ENCODE measurements at regions not wholly inside any gene's neighbourhood (a gene's known extent, or its start where the extent isn't known, plus 50 kb on each side); places are given as distances from the start of the nearest gene placed in this dataset.
"Not testable (repeated sequence)": the region's sequence is repeated elsewhere in the genome, so short reads cannot be mapped to it uniquely, and the experiment has no call there.

- H3K27ac ChIP-seq; DNase-seq; H3K4me3 ChIP-seq; H3K4me1 ChIP-seq; H3K36me3 ChIP-seq; H3K9me3 ChIP-seq (replicated peaks); H3K27me3 ChIP-seq: not testable (repeated sequence)
These were observed 203.7 kb downstream of the ALG10 start for GRCh38 chr12:34226044-34226443.

GRCh38 chr12:34228046-34228445, 205.8 kb downstream of the ALG10 start:
- not testable (repeated sequence) for DNase-seq; H3K9me3 ChIP-seq (replicated peaks); H3K27ac ChIP-seq; H3K36me3 ChIP-seq; H3K4me3 ChIP-seq; H3K27me3 ChIP-seq; H3K4me1 ChIP-seq

GRCh38 chr12:34229033-34229432, 206.7 kb downstream of the ALG10 start:
- not testable (repeated sequence) for DNase-seq; H3K9me3 ChIP-seq (replicated peaks); H3K36me3 ChIP-seq; H3K27ac ChIP-seq; H3K4me1 ChIP-seq; H3K27me3 ChIP-seq; H3K4me3 ChIP-seq

- Histone ChIP-seq H3K36me3 (no peaks in the 10 kb centered on the region), H3K9me3 (replicated peaks) (no peaks in the 10 kb centered on the region), H3K4me1 (no peaks in the 10 kb centered on the region), H3K4me3 (no peak overlapping the region), H3K27me3 (no peaks in the 10 kb centered on the region), H3K27ac (no peak overlapping the region)
- no peak for DNase-seq
These were observed 211.3 kb downstream of the ALG10 start for GRCh38 chr12:34233618-34234017.

GRCh38 chr12:34236073-34236472, 213.8 kb downstream of the ALG10 start:
- Histone ChIP-seq H3K9me3 (replicated peaks) (no peaks in the 10 kb centered on the region), H3K36me3 (no peaks in the 10 kb centered on the region), H3K4me1 (no peaks in the 10 kb centered on the region), H3K27ac (no peak overlapping the region), H3K4me3 (no peak overlapping the region), H3K27me3 (no peaks in the 10 kb centered on the region)
- DNase-seq: no peak

- DNase-seq: no peak
- H3K9me3 ChIP-seq (replicated peaks): no peaks in the 10 kb centered on the region
- H3K4me1 ChIP-seq: no peaks in the 10 kb centered on the region
These were observed 222.3 kb downstream of the ALG10 start for GRCh38 chr12:34244608-34245007.

GRCh38 chr12:34249271-34249670, 227.0 kb downstream of the ALG10 start:
- Histone ChIP-seq H3K27me3 (no peaks in the 10 kb centered on the region), H3K4me3 (no peak overlapping the region), H3K27ac (no peak overlapping the region), H3K4me1 (no peaks in the 10 kb centered on the region), H3K9me3 (replicated peaks) (no peaks in the 10 kb centered on the region), H3K36me3 (no peaks in the 10 kb centered on the region)
- no peak for DNase-seq

More at GRCh38 chr12:34244608-34245007, 222.3 kb downstream of the ALG10 start:
- H3K36me3 ChIP-seq: no peaks in the 10 kb centered on the region
- H3K4me3 ChIP-seq: no peak overlapping the region
- H3K27ac ChIP-seq: no peak overlapping the region
- H3K27me3 ChIP-seq: no peaks in the 10 kb centered on the region

- not testable (repeated sequence) for H3K9me3 ChIP-seq (replicated peaks); H3K36me3 ChIP-seq; H3K27me3 ChIP-seq; H3K27ac ChIP-seq; H3K4me1 ChIP-seq; H3K4me3 ChIP-seq; DNase-seq
These were observed 229.6 kb downstream of the ALG10 start for GRCh38 chr12:34251879-34252278.

GRCh38 chr12:34253674-34254073, 231.4 kb downstream of the ALG10 start:
- no peaks in the 10 kb centered on the region for H3K36me3 ChIP-seq
- no peaks in the 10 kb centered on the region for H3K27me3 ChIP-seq
- no peaks in the 10 kb centered on the region for H3K4me1 ChIP-seq
- no peaks in the 10 kb centered on the region for H3K9me3 ChIP-seq (replicated peaks)
- no peak overlapping the region for H3K4me3 ChIP-seq
- no peak overlapping the region for H3K27ac ChIP-seq
- DNase-seq: no peak

- no peak for DNase-seq
- Histone ChIP-seq H3K4me1 (no peaks in the 10 kb centered on the region), H3K27ac (no peak overlapping the region), H3K9me3 (replicated peaks) (no peaks in the 10 kb centered on the region), H3K36me3 (no peaks in the 10 kb centered on the region), H3K4me3 (no peak overlapping the region), H3K27me3 (no peaks in the 10 kb centered on the region)
These were observed 234.8 kb downstream of the ALG10 start for GRCh38 chr12:34257093-34257492.

- not testable (repeated sequence) for H3K27ac ChIP-seq; DNase-seq; H3K9me3 ChIP-seq (replicated peaks); H3K4me1 ChIP-seq; H3K4me3 ChIP-seq; H3K27me3 ChIP-seq; H3K36me3 ChIP-seq
These were observed 239.8 kb downstream of the ALG10 start for GRCh38 chr12:34262140-34262539.

GRCh38 chr12:34264110-34264509, 241.8 kb downstream of the ALG10 start:
- Histone ChIP-seq H3K4me1 (no peaks in the 10 kb centered on the region), H3K36me3 (no peaks in the 10 kb centered on the region), H3K9me3 (replicated peaks) (no peaks in the 10 kb centered on the region), H3K4me3 (no peak overlapping the region), H3K27ac (no peak overlapping the region), H3K27me3 (no peaks in the 10 kb centered on the region)
- DNase-seq: no peak

GRCh38 chr12:34273703-34274102, 251.4 kb downstream of the ALG10 start:
- not testable (repeated sequence) for H3K27me3 ChIP-seq; H3K4me3 ChIP-seq; H3K9me3 ChIP-seq (replicated peaks); H3K36me3 ChIP-seq; H3K27ac ChIP-seq; DNase-seq; H3K4me1 ChIP-seq

- Histone ChIP-seq H3K27ac (no peak overlapping the region), H3K4me3 (no peak overlapping the region), H3K9me3 (replicated peaks) (no peaks in the 10 kb centered on the region), H3K36me3 (no peaks in the 10 kb centered on the region), H3K4me1 (no peaks in the 10 kb centered on the region), H3K27me3 (no peaks in the 10 kb centered on the region)
- DNase-seq: no peak
These were observed 252.8 kb downstream of the ALG10 start for GRCh38 chr12:34275129-34275528.

- no peak for DNase-seq
- no peaks in the 10 kb centered on the region for H3K4me1 ChIP-seq
These were observed 264.2 kb downstream of the ALG10 start for GRCh38 chr12:34286483-34286882.

GRCh38 chr12:34286934-34287333, 264.6 kb downstream of the ALG10 start:
- DNase-seq: no peak

More at GRCh38 chr12:34286483-34286882, 264.2 kb downstream of the ALG10 start:
- H3K36me3 ChIP-seq: no peaks in the 10 kb centered on the region
- no peak overlapping the region for H3K4me3 ChIP-seq
- H3K27ac ChIP-seq: no peak overlapping the region
- no peaks in the 10 kb centered on the region for H3K27me3 ChIP-seq
- no peaks in the 10 kb centered on the region; the same call in none of the 2 replicates for H3K9me3 ChIP-seq (replicated peaks)

GRCh38 chr12:34287437-34287836, 265.1 kb downstream of the ALG10 start:
- no peak overlapping the region for H3K27ac ChIP-seq
- H3K9me3 ChIP-seq (replicated peaks): no peaks in the 10 kb centered on the region; the same call in none of the 2 replicates
- H3K36me3 ChIP-seq: no peaks in the 10 kb centered on the region
- DNase-seq: no peak
- no peaks in the 10 kb centered on the region for H3K4me1 ChIP-seq
- no peak overlapping the region for H3K4me3 ChIP-seq
- no peaks in the 10 kb centered on the region for H3K27me3 ChIP-seq

More at GRCh38 chr12:34286934-34287333, 264.6 kb downstream of the ALG10 start:
- H3K4me1 ChIP-seq: no peaks in the 10 kb centered on the region
- H3K4me3 ChIP-seq: no peak overlapping the region
- H3K27me3 ChIP-seq: no peaks in the 10 kb centered on the region
- H3K36me3 ChIP-seq: no peaks in the 10 kb centered on the region
- no peak overlapping the region for H3K27ac ChIP-seq
- no peaks in the 10 kb centered on the region; the same call in none of the 2 replicates for H3K9me3 ChIP-seq (replicated peaks)

Data from SJCRH30 (cell line).